GM06990 (cell line): ENCODE measurements at regions not wholly inside any gene's neighbourhood (a gene's known extent, or its start where the extent isn't known, plus 50 kb on each side); places are given as distances from the start of the nearest gene placed in this dataset.

Experiments
- DNase-seq: peaks from one replicate; pipeline ENCODE4 v3.0.0-alpha.2; 2011; ENCODE audit not compliant: insufficient read length; ENCODE audit errors: extremely low read depth
- H3K27me3 ChIP-seq: replicated peaks from 2 replicates; pipeline ENCODE4 v1.6.0; 2011; ENCODE audit warnings: low read length; ENCODE audit not compliant: control insufficient read depth, insufficient read depth
- H3K36me3 ChIP-seq: 2 replicates; pipeline ENCODE4 v1.5.1; 2011; ENCODE audit warnings: low read length; ENCODE audit not compliant: control insufficient read depth, insufficient read depth
- H3K4me3 ChIP-seq: replicated peaks from 2 replicates; pipeline ENCODE4 v1.5.1; 2011; ENCODE audit warnings: low read depth, mild to moderate bottlenecking, control low read depth, low read length
- CTCF ChIP-seq: IDR thresholded peaks from 2 replicates; pipeline ENCODE4 v1.5.1; 2011; ENCODE audit warnings: low read length, control low read depth, mild to moderate bottlenecking, inconsistent platforms; ENCODE audit not compliant: insufficient read depth, poor library complexity, severe bottlenecking

- no peak for TF ChIP-seq CTCF
- no peaks in the 10 kb centered on the region; the same call in 1 of the 2 replicates for H3K27me3 ChIP-seq
- DNase-seq = no peak
- no peaks in the 10 kb centered on the region for H3K36me3 ChIP-seq
- no peak overlapping the region for H3K4me3 ChIP-seq
Observed at GRCh38 chr16:9481747-9482730, 390.6 kb downstream of the HAPSTR1 start.

GRCh38 chr16:9484426-9484825 is 393.0 kb downstream of the HAPSTR1 start:
- TF ChIP-seq CTCF = no peak
- no peak overlapping the region for H3K4me3 ChIP-seq
- no peaks in the 10 kb centered on the region for H3K36me3 ChIP-seq
- DNase-seq = no peak
- H3K27me3 ChIP-seq = no peaks in the 10 kb centered on the region; the same call in 1 of the 2 replicates

GRCh38 chr16:9484881-9485280 is 393.4 kb downstream of the HAPSTR1 start:
- Histone ChIP-seq H3K27me3 (no peaks in the 10 kb centered on the region; the same call in 1 of the 2 replicates), H3K4me3 (no peak overlapping the region), H3K36me3 (no peaks in the 10 kb centered on the region)
- no peak for DNase-seq
- TF ChIP-seq CTCF = no peak

GRCh38 chr16:9489835-9490467 is 398.5 kb downstream of the HAPSTR1 start:
- no peaks in the 10 kb centered on the region for H3K27me3 ChIP-seq
- no peaks in the 10 kb centered on the region for H3K36me3 ChIP-seq
- no peak for TF ChIP-seq CTCF
- H3K4me3 ChIP-seq = no peak overlapping the region
- DNase-seq = no peak

GRCh38 chr16:9495824-9496223 is 404.4 kb downstream of the HAPSTR1 start:
- Histone ChIP-seq H3K36me3 (no peaks in the 10 kb centered on the region), H3K4me3 (no peak overlapping the region), H3K27me3 (no peaks in the 10 kb centered on the region)
- DNase-seq = no peak
- TF ChIP-seq CTCF = no peak
